ENCODE measurements at regions not wholly inside any gene's neighbourhood (a gene's known extent, or its start where the extent isn't known, plus 50 kb on each side); places are given as distances from the start of the nearest gene placed in this dataset.

DNA sequence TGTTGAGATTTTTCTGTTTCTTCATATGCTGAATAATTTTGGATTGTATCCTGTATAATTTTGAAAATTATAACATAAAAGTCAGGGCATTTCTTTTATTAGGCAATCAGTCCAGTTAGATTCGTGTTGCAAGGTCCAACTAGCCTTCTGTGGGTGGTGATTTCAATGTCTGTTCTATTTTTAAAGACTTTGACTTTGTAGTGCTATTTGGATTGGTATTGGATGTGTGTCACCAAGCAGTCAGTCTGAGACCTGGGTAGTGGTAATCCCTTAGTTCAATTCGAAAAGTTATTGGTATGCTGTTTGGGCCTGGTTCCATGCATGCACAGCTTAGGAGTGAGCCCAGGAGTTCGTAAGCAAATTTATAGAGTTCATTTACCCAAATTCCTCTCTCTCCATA is 82.2 kb downstream of the EPDR1 start:
- DNase-seq, result no peak

DNA sequence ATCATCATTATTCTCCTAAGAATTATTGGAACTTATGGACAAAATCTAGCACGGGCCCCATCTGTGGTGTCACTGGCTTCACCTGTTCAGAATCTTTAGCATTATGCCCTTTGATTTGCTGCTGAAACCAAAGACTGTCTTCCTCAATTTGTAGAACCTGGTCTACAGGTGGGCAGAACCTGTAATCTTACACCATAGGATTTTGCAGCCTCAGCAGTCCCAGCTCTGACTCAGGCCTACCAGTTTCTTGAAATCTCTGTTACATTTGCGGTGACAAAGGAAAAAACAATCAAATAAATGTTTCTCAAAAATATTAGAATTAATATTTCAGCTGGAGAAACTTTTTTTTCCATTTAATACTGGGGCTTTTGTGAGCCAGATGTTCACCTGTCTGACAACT is 86.1 kb downstream of the EPDR1 start:
- no peak for DNase-seq

DNA sequence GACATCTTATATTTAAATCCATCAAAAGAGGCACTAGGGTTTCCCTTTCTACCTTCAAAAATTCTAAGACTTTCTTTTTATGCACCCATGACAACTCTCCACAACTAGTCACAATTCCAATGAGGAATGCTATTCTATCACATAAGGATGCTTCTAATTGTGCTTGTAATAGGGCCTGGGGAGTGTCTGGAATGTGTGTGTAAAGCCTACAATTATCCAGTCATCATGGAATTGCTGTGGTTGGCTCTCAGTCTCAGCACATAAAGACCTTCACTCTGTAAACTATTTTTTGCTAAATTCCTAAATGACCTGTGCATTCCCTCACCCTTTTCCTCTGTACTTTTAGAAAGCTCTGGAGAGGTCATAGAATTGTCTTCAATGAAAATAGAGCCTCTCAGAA is 86.7 kb downstream of the EPDR1 start:
- DNase-seq, result no peak

DNA sequence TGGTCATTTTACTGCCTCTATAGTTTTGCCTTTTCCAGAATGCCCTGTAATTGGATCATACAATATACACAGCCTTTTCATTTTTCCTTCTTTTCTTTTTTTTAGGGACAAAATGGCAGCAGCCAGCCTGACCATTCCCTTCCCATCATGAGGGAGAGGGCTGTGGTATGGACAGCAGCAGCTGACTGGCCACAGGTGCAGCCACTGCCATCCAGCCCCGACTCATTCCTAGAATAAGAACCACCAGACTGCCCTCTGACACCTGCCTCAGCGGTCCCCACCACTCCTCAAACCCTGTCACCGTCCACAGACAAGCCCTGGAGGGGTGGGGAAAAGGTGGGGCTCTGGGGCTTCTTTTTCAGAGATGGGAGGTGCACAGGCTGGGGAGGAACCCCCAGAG is 92.8 kb downstream of the EPDR1 start:
- DNase-seq, result no peak

DNA sequence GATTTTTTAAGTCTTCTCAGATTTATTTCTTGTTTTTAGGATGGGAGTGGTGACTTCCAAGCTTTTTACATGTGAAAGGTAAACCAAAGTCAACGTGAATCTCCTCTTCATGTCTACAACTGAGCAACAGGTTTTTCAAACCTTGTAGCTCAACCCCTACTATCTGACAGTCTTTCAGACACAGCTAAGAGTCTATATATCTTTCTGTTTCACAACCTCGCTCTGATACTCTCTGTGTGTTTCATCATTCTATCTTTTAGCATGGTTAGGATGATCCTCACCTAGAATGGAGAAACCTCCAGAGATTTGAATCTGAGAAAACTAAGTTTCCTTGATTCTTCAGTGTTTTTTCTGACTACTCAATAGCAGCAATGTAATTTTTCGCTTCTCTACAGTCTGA is 96.1 kb downstream of the EPDR1 start:
- no peak for DNase-seq

DNA sequence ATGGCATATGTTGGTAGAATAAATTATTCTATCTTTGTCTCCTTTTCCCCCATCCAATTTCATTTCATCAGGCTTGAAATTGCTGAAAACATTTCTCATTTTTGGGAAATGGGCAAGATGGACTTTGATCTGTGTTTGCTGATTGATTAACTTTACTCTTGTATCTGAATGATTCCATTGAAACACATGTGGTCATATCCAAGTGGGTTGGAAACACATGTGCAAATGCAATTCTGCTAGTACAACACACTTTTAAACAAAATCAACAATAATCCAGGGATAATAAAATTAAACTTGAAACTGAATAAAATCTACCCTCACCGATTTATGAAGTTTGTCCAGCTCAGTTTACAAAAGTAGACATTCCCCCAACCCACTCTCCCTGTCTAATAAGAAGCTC is 96.9 kb downstream of the EPDR1 start:
- DNase-seq, result no peak

DNA sequence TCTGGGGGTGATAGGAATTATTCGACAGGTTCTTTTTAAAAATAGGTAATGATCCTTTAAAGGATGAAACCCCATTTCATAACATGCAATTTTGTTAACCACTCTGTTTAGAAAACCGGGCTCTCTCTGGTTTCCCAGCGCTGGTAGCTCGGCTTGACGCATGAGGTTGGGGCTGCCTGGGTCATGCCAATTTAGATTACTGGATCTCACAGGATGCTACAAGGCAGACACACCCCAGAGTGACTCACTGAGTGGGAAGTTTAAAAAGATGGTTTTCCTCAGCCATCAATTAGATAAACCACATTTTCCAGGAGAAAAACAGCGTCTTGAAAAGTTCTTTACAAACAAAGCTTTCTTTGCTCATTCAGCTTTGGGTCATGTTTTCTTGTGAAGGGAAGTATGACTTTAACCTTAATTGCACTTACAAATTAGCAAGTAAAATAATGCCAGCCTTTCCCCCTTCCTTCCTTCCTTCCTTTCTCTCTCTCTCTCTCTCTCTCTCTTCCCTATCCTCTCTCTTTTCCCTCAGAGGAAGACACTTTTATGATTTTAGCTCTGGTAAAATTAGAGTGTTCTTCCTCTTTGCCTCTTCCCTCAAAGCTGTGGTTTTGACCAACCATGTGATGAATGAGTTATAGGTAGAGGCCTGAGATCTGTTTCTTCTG is 99.8 kb downstream of the EPDR1 start:
- DNase-seq, result no peak

DNA sequence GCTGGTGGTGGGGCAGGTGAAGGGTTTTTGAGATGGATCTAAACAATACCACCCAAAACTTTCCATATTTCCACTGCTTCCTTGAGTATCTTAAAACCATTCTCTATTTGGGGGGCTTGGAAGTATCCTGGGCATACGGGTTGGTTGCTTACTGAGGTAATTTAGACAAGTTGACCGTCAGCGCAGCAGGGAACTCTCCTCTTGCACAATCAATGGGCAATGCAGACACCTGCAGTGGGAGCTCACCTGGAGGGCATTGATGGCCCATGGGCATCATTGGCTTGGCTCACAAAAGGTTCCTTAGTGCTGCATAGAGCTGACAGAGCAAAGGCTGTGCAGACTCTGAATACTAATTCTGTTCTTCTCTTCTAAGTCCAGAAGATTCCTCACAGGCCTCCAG is 101.5 kb downstream of the EPDR1 start:
- no peak for DNase-seq

DNA sequence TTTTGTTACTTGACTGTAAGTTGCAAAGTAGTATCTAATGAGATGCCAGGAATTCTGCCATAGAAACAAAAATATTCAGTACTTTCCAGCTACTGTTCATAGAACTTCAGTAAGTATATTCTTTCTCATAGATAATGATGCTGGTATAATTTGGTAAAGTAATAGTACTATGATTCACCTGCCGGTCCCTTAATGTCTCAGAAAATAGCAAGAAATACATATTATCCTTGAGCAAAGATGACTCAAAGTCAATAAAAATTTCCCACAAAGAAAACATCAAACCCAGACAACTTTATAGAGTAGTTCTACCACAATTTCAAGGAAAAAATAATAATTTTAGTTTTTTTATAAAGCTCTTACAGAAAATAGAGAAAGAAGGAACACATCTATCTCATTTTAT is 105.4 kb downstream of the EPDR1 start:
- DNase-seq, result no peak

DNA sequence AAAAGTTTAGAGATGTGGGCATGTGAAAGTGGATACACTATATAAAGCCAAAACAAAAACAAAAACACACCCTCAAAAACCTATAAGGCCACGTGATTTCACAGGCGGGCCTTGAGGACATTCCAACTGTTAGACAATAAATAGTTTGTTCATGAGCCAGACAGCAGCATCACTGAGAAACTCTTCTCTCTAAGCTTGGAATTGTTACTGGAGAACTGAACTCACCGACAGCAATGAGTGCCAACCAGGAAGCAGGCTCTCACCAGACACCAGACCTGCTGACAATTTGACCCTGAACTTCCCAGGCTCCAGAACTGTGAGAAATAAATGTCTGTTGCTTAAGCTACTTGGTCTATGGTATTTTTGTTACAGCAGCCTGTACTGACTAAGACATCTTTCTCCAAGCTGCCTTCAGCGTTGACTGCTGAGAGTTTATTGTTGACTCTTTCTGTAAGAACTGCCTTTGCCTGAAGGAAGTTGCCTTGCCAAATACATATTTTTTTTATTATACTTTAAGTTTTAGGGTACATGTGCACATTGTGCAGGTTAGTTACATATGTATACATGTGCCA is 107.5 kb downstream of the EPDR1 start:
- no peak for DNase-seq

DNA sequence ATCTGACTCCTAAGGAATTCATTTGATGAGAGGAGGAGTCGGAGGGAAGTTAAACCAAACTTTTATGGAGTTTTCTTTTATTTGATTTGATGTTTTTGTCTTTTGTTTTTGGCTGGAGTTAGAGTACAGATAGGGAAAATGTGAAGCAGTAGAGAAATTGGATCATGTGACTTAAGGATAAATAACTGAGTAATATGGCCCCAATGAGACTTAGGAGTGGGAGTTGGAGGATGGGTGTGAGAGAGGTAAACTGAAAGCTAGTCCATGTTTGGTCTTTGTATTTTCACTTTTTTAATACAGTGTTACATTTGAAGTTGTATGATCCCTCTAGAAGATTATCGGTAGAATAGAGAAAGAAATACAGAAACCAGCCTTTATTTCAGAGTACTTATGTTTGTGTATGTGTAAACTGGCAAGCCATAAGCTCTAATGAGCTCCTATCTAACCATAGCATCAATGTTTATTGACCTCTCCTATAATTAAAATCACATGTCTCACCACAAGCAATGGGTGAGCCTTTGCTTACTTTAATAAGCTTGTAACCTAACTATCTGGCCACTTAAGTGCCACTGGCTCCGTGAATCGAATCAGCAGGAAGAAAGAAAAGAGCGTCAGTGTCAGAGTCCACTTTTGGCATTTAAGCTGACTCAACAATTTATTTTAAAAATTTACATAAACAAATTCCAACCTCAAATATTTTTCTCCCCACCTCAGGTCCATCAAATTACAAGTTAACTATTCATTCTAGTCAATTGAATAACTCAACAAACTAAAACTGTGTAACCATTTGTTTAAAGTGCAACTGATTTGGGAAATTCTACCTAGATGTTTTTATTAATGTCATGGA is 113.8 kb downstream of the EPDR1 start:
- DNase-seq, result no peak

DNA sequence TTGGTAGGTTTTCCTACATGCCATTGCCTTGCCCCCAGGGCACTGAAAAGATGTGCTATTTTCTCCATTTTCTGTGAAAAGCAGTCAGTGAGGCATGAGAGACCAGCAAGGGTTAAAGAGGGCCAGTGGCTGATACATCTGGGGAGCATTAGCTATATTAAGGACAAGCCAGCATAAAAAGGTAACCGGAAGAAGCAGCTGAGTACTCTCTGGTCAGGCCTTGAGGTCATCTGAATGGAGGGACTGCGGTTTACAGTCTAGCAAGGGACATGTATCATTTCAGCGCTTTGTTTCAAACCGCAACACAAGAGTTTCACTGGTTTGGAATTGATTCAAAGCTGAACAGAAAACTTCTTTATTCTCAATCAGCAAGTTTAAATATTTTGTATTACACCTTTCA is 120.4 kb downstream of the EPDR1 start:
- DNase-seq, result no peak

DNA sequence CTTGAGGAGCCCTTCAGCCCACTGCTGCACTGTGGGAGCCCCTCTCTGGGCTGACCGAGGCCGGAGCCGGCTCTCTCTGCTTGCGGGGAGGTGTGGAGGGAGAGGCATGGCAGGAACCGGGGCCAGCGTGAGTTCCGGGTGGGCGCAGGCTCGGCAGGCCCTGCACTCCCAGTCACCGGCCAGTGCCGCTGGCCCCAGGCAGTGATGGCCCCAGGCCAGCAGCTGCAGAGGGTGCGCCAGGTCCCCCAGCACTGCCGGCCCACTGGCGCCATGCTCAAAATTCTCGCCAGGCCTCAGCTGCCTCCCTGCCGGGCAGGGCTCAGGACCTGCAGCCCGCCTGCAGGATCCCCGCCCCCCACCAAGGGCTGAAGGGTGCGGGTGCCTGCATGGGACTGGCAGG is 128.4 kb upstream of the STARD3NL start:
- DNase-seq, result no peak

DNA sequence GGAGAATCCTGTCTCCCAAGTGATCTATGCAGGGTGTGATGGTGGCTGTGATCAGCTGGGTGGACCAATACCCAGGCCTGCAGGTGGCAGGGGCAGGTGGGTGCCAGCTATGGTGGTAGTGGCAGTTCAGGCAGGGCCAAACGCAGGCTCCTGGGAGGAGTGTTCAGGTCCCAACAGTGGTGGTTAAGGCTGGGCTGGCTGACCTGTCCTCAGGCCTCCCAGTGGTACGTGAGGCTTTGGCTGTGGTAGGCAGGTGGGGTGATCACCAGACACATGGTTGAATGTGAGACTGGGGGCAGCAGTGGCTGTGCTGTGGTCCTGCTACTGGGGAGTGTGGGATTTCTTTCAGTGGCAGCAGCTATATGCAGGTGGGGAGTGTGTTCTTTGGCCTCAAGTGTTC is 126.7 kb upstream of the STARD3NL start:
- no peak for DNase-seq

DNA sequence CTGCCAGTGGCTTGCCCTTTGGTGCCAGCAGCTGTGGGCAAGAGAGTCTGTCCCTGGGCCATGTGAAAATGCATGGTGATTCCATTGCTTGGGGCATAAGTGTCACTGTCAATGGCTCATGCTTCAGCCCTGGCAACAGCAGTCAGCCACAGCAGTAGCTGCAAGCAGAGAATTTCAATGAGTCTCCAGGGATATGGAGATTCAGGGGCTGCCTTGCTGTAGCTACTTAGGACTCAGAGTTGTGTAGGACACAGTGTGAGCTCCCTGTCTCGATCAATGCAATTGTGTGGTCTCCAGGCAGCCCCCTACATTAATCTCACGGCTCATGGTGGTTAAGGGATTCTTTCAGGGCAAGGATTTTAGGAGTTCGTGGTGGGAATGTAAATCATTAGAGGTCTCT is 126.3 kb upstream of the STARD3NL start:
- DNase-seq, result no peak

DNA sequence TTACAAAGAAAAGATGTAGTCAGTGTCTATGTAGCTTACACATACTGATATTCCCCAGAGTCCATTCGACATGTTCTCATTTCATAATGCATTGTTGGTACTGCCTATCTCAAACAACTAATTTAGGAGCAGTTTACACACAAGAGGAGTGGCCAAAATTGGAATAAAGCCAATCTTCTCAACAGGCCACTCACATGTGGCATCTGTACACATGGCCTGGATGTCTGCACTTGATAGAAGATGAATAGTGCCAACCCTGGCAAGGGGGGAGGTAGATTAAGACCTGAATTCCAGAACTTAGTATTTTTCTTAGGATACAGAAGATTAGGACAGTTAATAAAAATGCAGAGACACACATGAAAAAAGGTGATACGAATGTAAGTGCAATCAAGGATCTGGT is 125.3 kb upstream of the STARD3NL start:
- no peak for DNase-seq

DNA sequence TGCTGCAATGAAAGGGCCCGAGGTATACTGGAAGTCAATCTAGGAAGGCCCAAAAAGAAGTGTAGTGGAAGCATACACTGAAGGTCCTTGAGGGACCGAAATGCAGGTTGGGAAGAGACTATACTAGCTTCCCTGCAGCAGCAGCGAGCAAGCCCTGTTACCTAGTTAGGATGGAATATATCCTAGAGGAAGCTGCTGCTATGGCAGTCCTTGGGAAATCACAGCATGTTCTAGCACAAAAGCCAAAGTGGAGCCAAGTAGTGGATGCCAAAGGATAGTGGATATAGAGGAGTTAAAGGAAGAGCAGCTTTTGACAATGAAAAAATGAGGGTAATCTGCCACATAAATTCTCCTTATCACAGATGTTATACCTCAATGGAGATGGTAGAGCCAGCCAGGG is 123.8 kb upstream of the STARD3NL start:
- DNase-seq, result no peak

DNA sequence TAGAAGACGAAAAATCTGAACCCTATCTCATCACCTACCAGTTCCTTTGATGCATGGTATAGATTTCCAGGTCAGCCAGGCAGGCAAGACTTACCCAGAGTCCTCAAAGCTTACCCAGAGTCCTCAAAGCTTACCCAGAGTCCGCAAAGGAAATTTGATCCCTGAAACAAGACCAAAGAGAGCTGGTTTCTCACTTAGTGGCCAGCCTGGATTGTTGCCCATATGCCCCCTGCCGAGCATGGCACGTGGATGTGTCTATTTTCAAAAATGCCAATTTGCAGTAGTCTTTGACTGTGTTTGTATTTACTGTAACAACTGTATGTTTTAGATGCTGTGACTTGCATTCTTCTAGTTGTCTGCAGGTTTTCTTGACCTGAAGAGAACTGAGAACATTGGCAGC is 120.2 kb upstream of the STARD3NL start:
- no peak for DNase-seq

DNA sequence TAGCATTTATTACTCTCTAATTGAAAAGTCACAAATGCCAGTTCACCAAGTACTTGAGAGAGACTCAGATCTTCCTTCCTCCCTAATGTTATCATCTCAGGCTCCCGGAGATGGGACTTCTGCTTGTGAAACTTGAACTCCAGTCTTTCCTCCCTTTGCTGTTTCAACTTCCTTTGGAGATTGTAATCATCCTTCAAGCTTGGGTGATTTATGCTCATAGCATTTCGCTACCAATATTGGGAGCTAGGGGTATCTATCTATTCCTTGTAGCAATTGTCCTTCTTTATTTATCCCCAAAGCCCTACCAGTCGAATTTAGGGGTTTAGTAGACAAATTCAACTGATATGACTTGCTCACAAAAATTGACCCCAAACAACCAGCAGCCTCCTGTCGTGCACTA is 117.9 kb upstream of the STARD3NL start:
- no peak for DNase-seq

DNA sequence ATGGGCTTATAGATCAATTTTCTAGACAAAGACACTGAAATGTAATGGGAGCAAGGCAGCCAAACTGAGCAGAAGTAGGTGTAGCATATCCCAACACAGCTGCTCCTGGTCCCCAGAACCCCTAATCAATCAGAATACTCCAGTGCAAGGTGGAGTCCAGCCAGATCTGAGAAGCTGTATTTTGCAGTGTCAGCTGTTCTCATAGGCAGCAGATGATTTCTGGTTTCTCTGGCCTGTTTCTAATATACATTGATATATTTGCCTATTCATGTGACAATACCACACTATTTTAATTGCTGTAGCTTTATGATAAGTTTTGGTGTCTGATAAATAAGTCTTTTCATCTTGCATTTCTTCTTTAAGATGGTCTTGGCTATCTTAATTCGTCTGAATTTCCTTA is 117.4 kb upstream of the STARD3NL start:
- DNase-seq, result no peak

DNA sequence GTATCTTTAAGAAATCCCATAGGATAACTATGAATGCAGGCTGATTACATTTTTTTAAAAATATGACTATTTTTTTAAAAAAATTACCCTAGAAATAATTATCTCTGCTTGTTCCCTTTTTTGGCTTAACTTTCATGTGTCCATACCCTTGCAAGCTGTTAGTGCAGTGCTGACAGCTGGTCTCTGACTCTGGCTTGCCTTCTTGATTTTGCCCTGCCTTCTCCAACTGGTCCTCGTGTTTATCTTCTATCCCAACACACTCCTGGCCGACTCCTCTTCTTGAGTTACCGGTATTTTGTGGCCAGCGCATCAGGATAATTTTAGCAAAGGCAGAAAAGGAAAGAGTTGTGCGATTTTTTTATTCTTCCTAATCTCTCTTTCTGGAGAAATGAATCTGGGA is 111.7 kb upstream of the STARD3NL start:
- no peak for DNase-seq

DNA sequence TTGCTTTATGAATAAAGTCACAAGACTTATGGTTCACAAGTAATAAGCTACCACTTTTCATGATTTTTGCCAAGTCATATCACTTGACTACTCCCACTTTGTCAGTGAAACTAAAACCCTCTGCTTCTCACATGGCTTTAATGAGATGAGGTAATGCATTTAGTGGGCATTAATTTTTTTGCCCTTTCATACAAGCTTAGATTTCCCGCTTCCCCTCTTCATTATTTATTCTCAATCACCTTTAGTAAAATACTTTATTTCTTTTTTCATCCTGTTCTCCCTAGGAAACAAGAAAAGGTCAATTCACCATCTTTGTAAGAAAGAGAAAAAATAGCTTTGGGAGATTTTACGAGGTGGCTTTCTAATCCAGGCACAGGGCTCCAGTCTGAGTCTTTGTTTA is 109.6 kb upstream of the STARD3NL start:
- DNase-seq, result no peak

DNA sequence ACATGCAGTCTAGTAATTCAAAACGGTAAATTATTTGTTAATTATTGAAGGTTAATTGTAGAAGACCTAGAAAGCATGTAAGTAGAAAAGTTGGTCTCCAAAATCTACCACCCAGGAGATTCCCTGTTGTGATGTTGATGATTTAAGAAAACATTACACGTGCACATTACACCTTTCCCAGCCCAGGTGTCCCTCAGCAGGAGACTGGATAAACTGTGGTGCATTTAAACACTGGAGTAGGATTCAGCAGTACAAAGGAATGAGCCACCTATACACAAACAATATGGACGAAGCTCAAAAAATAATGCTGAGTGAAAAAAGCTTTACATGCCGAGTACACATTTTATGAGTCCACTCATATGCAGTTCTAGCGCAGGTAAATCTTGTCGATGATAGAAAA is 109.0 kb upstream of the STARD3NL start:
- no peak for DNase-seq

DNA sequence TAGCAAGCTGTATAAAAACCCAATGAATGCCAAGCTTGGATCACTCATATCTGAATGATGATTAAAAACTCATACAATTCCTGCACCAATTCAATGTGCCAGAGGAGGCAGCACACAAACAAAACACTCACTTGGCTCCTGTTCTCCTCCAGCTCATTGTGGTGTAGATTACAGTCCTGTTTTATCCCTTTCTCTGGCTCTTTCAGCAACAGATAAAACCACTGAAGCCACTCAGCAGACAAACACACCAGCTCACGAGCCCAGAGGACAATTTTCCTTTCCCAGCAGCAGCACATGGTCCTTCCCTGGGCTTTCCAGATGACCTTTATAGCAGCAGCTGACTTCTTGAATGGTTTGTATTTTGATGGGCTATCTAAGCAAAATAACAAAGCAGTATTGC is 107.3 kb upstream of the STARD3NL start:
- no peak for DNase-seq

DNA sequence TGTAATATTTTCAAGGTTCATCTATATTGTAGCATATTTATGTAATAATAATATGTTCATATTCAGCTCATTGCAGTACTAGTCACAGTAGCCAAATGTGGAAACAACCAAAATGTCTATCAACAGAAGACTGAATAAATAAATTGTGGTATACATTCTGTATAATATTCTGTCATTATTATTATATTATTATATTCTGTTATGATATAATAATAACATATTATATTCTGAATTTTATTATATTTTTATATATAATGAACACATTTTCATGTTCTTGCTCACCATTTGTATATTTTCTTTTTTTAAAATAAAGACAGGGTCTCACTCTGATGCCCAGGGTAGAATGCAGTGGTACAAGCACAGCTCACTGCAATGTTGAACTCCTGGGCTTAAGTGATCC is 91.2 kb upstream of the STARD3NL start:
- DNase-seq, result no peak

All from activated naive CD4-positive, alpha-beta T cell treated with Interleukin-2 at 50 U/mL for 16 hours (primary cell).